HG02885 (cell line): ENCODE measurements at regions not wholly inside any gene's neighbourhood (a gene's known extent, or its start where the extent isn't known, plus 50 kb on each side); places are given as distances from the start of the nearest gene placed in this dataset.
"Not testable (repeated sequence)": the region's sequence is repeated elsewhere in the genome, so short reads cannot be mapped to it uniquely, and the experiment has no call there.

Experiments
- ATAC-seq: cut with Tn5 transposase; IDR thresholded peaks from one replicate; pipeline ENCODE4 v1.9.1; 2021; ENCODE audit warnings: mild to moderate bottlenecking; ENCODE audit not compliant: unreplicated experiment, poor library complexity

GRCh38 chr5:20956134-20956533 is 968.1 kb upstream of the CDH18 start:
- ATAC-seq, result peak; percentile 44

- ATAC-seq, result no peak
These were observed 961.6 kb upstream of the CDH18 start for GRCh38 chr5:20949636-20950035.

- ATAC-seq, result not testable (repeated sequence)
These were observed 955.4 kb upstream of the CDH18 start for GRCh38 chr5:20943183-20943971.

GRCh38 chr5:20942603-20943002 is 954.6 kb upstream of the CDH18 start:
- not testable (repeated sequence) for ATAC-seq

GRCh38 chr5:20940786-20941185 is 952.8 kb upstream of the CDH18 start:
- peak; percentile 56 for ATAC-seq

- ATAC-seq, result not testable (repeated sequence)
These were observed 902.9 kb upstream of the CDH18 start for GRCh38 chr5:20890936-20891335.

GRCh38 chr5:20875726-20876125 is 887.7 kb upstream of the CDH18 start:
- not testable (repeated sequence) for ATAC-seq

- ATAC-seq, result not testable (repeated sequence)
These were observed 877.9 kb upstream of the CDH18 start for GRCh38 chr5:20865892-20866291.

- no peak for ATAC-seq
These were observed 845.2 kb upstream of the CDH18 start for GRCh38 chr5:20833081-20833627.

GRCh38 chr5:20832204-20833080 is 844.4 kb upstream of the CDH18 start:
- ATAC-seq, result no peak

- ATAC-seq, result not testable (repeated sequence)
These were observed 838.0 kb upstream of the CDH18 start for GRCh38 chr5:20825951-20826350.

GRCh38 chr5:20797216-20797615 is 809.2 kb upstream of the CDH18 start:
- not testable (repeated sequence) for ATAC-seq

- ATAC-seq, result not testable (repeated sequence)
These were observed 796.8 kb upstream of the CDH18 start for GRCh38 chr5:20784755-20785154.

- not testable (repeated sequence) for ATAC-seq
These were observed 795.5 kb upstream of the CDH18 start for GRCh38 chr5:20783484-20783883.

- ATAC-seq, result not testable (repeated sequence)
These were observed 783.3 kb upstream of the CDH18 start for GRCh38 chr5:20771338-20771737.

- not testable (repeated sequence) for ATAC-seq
These were observed 777.1 kb upstream of the CDH18 start for GRCh38 chr5:20765074-20765473.

GRCh38 chr5:20759459-20759858 is 771.5 kb upstream of the CDH18 start:
- ATAC-seq, result not testable (repeated sequence)

GRCh38 chr5:20752179-20752578 is 764.2 kb upstream of the CDH18 start:
- not testable (repeated sequence) for ATAC-seq

- peak; percentile 92 for ATAC-seq
These were observed 747.7 kb upstream of the CDH18 start for GRCh38 chr5:20735715-20736114.

GRCh38 chr5:20732223-20732622 is 744.2 kb upstream of the CDH18 start:
- ATAC-seq, result not testable (repeated sequence)

- ATAC-seq, result not testable (repeated sequence)
These were observed 733.3 kb upstream of the CDH18 start for GRCh38 chr5:20721286-20721685.
